ENCODE measurements at regions not wholly inside any gene's neighbourhood (a gene's known extent, or its start where the extent isn't known, plus 50 kb on each side); places are given as distances from the start of the nearest gene placed in this dataset.

DNA sequence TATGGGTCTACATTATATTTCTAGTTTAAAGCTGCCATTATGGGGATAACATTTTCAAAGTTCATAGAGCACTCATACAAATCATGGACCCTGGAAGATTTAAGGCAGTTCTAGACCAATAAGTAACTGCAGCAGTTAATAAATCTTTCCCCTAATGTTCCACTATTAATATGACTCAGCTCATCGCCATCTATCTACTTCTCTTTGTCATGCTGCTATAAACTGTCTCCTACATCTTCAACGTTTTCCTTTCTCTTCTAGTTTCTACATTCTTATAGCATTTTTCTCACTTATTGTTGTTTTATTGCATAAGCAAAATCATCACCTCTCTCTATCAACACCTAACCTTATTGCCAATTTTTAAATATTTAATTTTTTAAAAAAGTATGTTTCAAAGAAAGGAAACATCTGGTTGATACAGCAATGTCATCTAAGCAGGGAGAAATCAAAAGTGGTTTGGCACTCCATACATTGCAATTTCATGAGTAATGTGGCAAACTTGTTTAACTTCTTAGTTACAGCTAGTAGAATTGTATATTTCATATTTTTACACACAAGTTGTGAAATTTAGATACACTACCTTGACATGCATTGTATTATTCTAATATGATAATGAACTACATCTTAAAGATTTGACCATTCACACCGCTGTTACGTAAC is 1500.4 kb upstream of the MIR17HG start:
- TF ChIP-seq CTCF (conservative IDR thresholded peaks at IDR 0.05; ENCODE audit: low read depth, low read length) (no peak), CEBPB (IDR thresholded peaks at IDR 0.05; ENCODE audit: low read depth, low read length) (0 out of 2 replicates have a peak, but pooled peaks have one; percentile 38), POLR2A (IDR thresholded peaks at IDR 0.05; ENCODE audit: low read depth, low read length) (no peak), MXI1 (IDR thresholded peaks at IDR 0.05; ENCODE audit: borderline replicate concordance, low read depth, low read length) (no peak)

Measured in IMR-90 (cell line).